HG03575 (cell line): ENCODE measurements at regions not wholly inside any gene's neighbourhood (a gene's known extent, or its start where the extent isn't known, plus 50 kb on each side); places are given as distances from the start of the nearest gene placed in this dataset.

ENCODE experiments used
- ATAC-seq: cut with Tn5 transposase; IDR thresholded peaks from one replicate; pipeline ENCODE4 v1.9.1; 2021; ENCODE audit not compliant: unreplicated experiment, insufficient number of reproducible peaks, low FRiP score; ENCODE audit errors: extremely low read depth

DNA sequence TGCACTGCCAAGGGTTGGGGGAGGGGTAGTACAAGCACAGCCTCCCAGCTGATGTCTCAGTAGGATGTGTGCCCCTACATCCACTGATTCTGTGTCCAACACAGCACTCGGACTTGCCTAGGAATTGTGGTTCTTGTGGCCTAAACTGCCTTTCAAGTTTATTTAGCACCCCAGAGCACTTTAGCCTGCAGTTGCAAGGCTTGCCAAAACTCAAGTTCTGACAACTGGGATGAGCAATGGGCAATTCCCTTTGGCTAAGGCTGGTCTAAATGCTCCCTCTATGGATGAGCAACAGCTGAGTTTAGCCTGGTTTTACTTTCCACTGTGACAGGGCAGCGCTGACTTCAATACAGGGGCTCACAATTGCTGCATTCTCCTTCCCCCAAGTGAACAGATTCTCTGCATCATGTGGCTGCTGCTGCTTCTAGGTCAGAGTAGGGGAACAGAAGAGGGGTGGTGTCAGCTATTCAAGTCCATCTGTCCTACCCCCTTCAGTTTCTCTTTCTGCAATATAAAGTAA, 471.5 kb downstream of the PIK3C3 start:
- no peak for ATAC-seq

- ATAC-seq, result no peak
Measured at GRCh38 chr18:42429196-42429595, 474.2 kb downstream of the PIK3C3 start.

DNA sequence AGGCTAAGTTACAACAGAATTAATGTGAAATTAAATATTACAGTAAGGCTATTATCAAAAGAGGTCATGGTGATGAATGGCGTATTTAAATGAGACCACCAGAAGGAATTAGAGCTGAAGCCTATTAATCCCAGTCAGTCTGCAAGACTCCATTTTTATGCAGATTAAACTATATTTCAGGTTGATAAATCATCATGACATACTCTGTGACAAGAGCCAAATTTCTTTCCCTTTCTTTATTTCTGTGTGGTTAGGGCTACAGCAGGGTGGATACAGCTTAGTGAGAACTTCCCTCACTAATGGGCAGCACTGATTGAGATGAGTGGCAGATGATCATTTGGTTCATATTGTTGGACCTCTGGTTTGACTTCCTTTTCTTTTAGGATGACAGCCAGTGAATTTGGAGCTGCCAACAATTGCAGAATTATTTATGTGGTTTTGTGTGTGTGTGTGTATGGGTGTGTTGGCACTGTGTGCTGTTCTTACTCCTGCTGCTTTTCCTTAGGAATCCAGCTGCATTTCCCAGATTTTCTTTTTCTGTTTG, 481.3 kb downstream of the PIK3C3 start:
- no peak for ATAC-seq

DNA sequence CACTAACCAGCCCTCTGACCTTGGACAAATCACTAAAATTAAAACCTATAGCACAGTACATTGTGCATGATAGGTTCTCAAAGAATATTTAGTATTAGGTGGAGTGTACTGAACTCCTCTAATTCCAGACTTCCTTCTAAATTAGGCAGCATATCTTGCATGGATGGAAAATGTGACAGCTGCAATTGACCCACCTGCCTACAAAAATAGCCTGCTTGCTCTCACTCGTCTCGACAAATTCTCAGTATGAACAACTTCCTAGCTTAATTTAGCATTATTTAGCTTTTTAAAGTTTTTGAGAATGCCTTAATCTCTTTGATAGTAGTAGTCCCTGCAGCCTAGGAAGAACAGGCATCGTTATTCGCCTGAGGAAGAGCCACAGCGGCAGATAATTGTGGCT, 482.0 kb downstream of the PIK3C3 start:
- no peak for ATAC-seq

DNA sequence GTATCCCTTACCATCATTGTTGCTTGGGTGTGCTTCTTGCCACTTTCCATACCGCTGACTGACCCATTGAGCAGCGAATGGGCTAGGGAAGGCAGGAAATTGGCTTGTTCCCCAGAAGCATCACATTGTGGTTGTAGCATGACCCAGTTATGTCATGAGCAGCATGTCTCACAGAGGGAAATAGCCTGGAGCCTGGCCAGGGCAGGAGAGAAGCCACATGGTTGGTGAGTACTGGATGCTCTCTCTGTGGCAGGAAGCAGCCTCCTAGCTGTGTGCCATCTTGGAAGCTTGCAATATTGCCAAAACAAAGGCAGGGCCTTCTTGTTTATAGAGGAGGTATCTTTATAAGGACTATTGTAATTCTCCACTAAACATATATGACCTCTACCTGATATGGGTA, 482.6 kb downstream of the PIK3C3 start:
- ATAC-seq, result no peak

DNA sequence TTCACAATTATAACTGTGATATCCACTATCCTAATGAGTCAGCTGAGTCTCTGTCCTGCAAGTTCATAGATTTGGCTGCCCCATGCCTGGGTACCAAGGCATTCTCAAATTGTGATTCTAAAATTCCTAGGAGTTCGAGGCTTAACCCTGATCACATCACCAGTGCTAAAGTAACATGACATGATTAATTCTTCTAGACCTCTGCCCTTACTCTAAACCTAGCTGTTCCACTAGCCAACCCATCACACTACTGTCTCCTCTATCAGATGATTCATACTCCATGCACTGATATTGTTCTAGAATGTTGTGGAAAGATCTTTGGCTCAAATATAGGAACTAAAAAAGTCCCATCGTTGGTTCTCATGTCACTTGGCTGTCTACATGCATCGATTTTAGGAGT, 487.6 kb downstream of the PIK3C3 start:
- ATAC-seq, result no peak

- no peak for ATAC-seq
Measured at GRCh38 chr18:42444349-42444748, 489.3 kb downstream of the PIK3C3 start.

DNA sequence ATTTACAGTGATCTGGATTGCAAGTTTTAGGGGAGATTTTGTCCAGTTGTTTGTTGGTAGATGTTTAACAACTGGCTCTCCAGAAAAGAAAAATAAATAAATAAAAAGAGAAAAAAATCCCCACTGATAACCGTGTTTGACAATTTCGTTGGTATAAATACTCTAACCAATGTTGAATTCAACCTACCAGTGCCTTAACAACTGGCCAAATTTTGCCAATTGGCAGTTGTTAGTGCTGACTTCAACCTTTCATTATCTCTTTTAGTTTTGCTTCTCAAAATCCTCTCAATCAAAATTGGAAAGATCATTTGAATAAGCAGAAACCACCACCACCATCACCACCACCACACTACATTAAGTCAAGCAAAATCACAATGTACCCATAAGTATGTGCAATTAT, 490.3 kb downstream of the PIK3C3 start:
- ATAC-seq, result no peak

DNA sequence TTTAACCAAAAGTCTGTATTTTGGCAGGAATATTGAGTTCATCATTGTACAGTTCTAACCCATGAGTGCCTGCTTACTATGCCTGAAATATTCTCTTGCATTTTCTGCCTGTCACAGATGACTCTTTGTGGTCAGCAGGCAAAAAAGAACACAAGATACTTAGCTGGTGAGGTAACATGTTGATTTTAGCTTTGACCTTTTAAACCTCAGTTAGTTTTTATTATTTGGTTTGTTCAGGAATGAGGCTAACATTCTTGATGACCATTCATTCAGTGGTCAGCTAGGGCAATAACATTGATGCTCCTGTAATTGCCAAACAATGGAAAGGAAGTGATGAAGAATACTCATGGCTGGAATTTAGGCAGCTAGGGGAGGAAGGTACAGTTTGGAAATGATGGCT, 491.2 kb downstream of the PIK3C3 start:
- no peak for ATAC-seq

GRCh38 chr18:42447688-42448087, 492.7 kb downstream of the PIK3C3 start:
- no peak for ATAC-seq

DNA sequence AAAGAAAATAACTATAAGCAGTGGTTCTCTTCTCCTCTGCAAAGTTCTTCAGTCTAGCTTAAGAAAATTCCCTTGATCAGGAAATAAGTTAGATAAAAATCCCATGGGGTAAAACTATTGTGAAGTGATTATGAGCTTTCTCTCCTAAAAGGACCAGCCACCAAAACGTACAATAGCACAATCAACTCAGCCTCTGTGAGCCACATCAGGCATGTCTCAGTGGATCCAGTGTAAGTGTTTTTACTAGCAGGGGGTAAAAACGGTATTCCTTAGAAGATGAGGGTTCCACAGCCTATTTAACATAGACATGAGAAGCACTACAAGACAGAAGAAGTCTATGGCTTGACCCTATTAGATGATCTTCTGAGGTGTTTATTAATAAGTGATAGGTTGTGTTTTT, 503.2 kb downstream of the PIK3C3 start:
- no peak for ATAC-seq

- no peak for ATAC-seq
Measured at GRCh38 chr18:42459873-42460272, 504.8 kb downstream of the PIK3C3 start.

- ATAC-seq, result no peak
Measured at GRCh38 chr18:42471885-42472284, 516.9 kb downstream of the PIK3C3 start.

- ATAC-seq, result no peak
Measured at GRCh38 chr18:42473611-42474010, 518.6 kb downstream of the PIK3C3 start.

- ATAC-seq, result no peak
Measured at GRCh38 chr18:42474577-42474976, 519.5 kb downstream of the PIK3C3 start.

- no peak for ATAC-seq
Measured at GRCh38 chr18:42475157-42475556, 520.1 kb downstream of the PIK3C3 start.

DNA sequence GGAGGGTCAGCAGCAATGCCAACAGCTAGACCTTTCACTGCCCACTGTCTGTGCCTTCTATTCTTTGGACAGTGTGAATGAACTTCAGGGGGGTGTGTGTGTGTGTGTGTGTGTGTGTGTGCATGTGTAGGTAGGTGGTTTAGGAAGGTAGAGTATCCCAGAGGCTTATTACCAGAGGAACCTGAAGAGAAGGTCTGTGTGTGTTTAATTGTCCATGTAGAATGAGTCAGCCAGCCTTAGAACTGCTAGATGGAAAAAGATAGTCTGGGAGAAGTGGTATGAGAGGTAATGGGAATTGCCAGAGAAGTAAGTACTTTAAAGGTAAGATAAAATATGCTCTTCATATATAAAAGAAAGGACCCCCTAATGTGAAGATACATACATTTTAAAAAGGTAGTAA, 522.2 kb downstream of the PIK3C3 start:
- ATAC-seq, result no peak

DNA sequence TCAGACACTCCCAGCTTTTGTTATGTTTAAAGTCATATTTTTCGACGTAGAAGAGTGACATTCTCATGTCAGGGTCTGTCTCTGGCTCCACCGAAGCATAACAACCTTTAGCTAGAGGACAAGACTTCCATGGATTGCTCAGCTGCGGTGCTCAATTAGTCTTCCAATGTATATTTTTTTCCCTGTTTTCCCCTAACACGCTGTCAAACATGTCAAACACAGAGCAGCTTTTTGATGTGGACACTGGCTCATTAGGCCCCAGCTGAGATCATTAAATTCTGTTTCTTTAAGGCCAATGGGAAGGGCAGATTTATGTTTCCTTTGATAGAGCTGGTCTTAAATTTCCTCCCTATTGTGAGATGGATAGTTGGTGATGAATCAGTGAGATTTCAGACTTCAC, 525.4 kb downstream of the PIK3C3 start:
- ATAC-seq, result no peak

DNA sequence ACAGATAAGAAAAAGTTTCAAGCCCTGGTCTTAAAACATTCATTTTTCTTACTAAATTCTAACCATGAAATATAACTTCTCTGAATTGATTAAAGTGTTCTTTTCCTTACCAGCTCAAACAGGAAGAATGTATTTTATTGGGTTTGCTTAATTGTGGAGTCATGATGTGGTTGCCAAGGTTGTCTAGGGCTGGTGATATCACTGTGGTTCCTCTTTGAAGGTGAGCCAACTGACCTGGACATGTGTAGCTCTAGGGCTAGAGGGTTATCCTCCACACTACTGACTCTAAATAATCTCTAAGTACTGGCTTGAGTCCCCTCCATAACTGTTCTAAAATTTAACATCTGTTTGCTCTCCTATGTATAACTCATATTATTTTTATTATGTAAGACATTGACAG, 529.6 kb downstream of the PIK3C3 start:
- ATAC-seq, result no peak

DNA sequence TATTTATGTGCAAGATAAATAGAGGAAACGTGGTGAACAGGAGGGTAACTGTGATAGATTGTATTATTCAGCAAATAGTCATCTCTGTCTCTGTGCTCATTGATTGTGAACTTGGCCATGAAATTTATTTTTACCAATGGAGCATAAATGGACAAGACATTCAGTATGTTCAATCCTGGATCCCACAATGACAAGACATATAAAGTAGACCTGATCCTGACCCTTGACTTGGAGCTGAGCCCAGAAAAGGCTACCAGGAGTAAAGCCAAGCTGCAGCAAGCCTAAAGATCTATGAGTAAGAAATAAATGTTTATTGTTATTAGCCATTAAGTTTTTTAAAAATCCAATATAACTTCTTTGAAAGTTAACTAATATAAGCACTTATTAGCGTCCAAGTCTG, 531.2 kb downstream of the PIK3C3 start:
- ATAC-seq, result no peak

GRCh38 chr18:42508683-42509296, 553.8 kb downstream of the PIK3C3 start:
- ATAC-seq, result no peak
